K562 (cell line): ENCODE measurements at regions not wholly inside any gene's neighbourhood (a gene's known extent, or its start where the extent isn't known, plus 50 kb on each side); places are given as distances from the start of the nearest gene placed in this dataset.

ENCODE experiments used
- ATAC-seq: fragments of 200-7000 bp; cut with Tn5 transposase; 3 replicates; pipeline ENCODE4 v1.9.1; 2020; ENCODE audit warnings: moderate library complexity
- BruUV-seq: library from RNA; stranded (reverse); fragments of 400-500 nt; replicated peaks from 2 replicates; lab custom pipeline; 2021; lab: Mats Ljungman, UMichigan
- CTCF ChIA-PET: fragments of 300-600 bp; formaldehyde crosslinking; extraction: SDS; loops from one replicate; lab custom pipeline; 2021; ENCODE audit warnings: low intra/inter-chr PET ratio; lab: Yijun Ruan, JAX
- POLR2A ChIA-PET: fragments of 300-600, 350-650 bp; sonication (Branson Sonifier 250); formaldehyde crosslinking; extraction: SDS; loops from one replicate; lab custom pipeline; 2021; ENCODE audit warnings: antibody characterized with exemption, inconsistent platforms; lab: Yijun Ruan, JAX
- DNase-seq, 4 experiments: peaks; one replicate each; pipeline versions ENCODE4 v3.0.0 to v3.0.0-alpha.2; 2011 to 2018; ENCODE audit warnings: low spot score in 3 of 4, mixed read lengths in 3 of 4; ENCODE audit errors: extremely low read depth in 1 of 4
- FAIRE-seq: peaks from 2 replicates; lab custom pipeline; 2011; peaks lifted over from hg19 to GRCh38; lab: Jason Lieb, UNC
- H2AFZ ChIP-seq: 2 replicates; pipeline ENCODE4 v1.6.0; 2011; ENCODE audit warnings: low read depth, low read length, control low read depth, inconsistent platforms
- H3K27ac ChIP-seq: fragments of 200-600 bp; 3 replicates; pipeline ENCODE4 v1.8.0; 2011; ENCODE audit warnings: low read depth, mild to moderate bottlenecking, control low read depth, inconsistent platforms, low read length, moderate library complexity, mixed read lengths; ENCODE audit errors: extremely low read depth
- H3K27me3 ChIP-seq, 2 experiments: fragments of 300-600 bp in 1 of 2; 2 replicates in 1 of 2; 3 replicates in 1 of 2; pipeline versions ENCODE4 v1.6.0 to v1.8.0; 2011; ENCODE audit warnings: inconsistent platforms in 2 of 2, low read length in 2 of 2, mild to moderate bottlenecking in 1 of 2, mixed read lengths in 1 of 2, moderate library complexity in 1 of 2; ENCODE audit not compliant: control insufficient read depth in 2 of 2, insufficient read depth in 2 of 2
- H3K36me3 ChIP-seq: fragments of 300-600 bp; 3 replicates; pipeline ENCODE4 v1.8.0; 2011; ENCODE audit warnings: mild to moderate bottlenecking, low read length, inconsistent platforms; ENCODE audit not compliant: control insufficient read depth, insufficient read depth
- H3K4me1 ChIP-seq, 2 experiments: fragments of 200-600 bp in 1 of 2; replicated peaks in 1 of 2; 2 replicates in 1 of 2; 3 replicates in 1 of 2; pipeline versions ENCODE4 v1.5.1 to v1.8.0; 2011; ENCODE audit warnings: inconsistent platforms in 2 of 2, low read length in 2 of 2, mild to moderate bottlenecking in 1 of 2, mixed read lengths in 1 of 2, moderate library complexity in 1 of 2; ENCODE audit not compliant: control insufficient read depth in 2 of 2, insufficient read depth in 2 of 2
- H3K4me2 ChIP-seq: 2 replicates; pipeline ENCODE4 v1.6.1; 2011; ENCODE audit warnings: low read length, control low read depth, inconsistent platforms, mixed read lengths; ENCODE audit not compliant: insufficient read depth
- H3K4me3 ChIP-seq: fragments of 200-600 bp; sonication (generic), shearing (Covaris generic); 2 replicates; pipeline ENCODE4 v1.5.1; 2016; ENCODE audit warnings: control low read depth, inconsistent platforms
- H3K79me2 ChIP-seq: fragments of 200-600 bp; 3 replicates; pipeline ENCODE4 v1.8.0; 2011; ENCODE audit warnings: low read length, inconsistent platforms; ENCODE audit not compliant: control insufficient read depth, insufficient read depth
- H3K9ac ChIP-seq, 2 experiments: 2 replicates each; pipeline versions ENCODE4 v1.6.0 to v1.6.1; 2011; ENCODE audit warnings: low read depth in 2 of 2, low read length in 2 of 2, control low read depth in 1 of 2, inconsistent platforms in 1 of 2, mild to moderate bottlenecking in 1 of 2, mixed read lengths in 1 of 2; ENCODE audit not compliant: insufficient read depth in 1 of 2
- H3K9me1 ChIP-seq: one replicate; pipeline ENCODE4 v1.6.0; 2011; ENCODE audit warnings: inconsistent platforms, mild to moderate bottlenecking, low read length, moderate library complexity; ENCODE audit not compliant: control insufficient read depth, insufficient read depth
- H3K9me3 ChIP-seq: replicated peaks from 2 replicates; pipeline ENCODE4 v1.5.1; 2011; ENCODE audit warnings: low read depth, low read length, inconsistent platforms; ENCODE audit not compliant: control insufficient read depth, insufficient read depth
- H4K20me1 ChIP-seq: replicated peaks from 2 replicates; pipeline ENCODE4 v1.6.1; 2011; ENCODE audit warnings: low read length, inconsistent platforms, mixed read lengths; ENCODE audit not compliant: control insufficient read depth, insufficient read depth
- ARID1B ChIP-seq: fragments of 450-650 bp; IDR thresholded peaks from 2 replicates; pipeline ENCODE4 v1.6.1; 2016; ENCODE audit warnings: antibody characterized with exemption, mild to moderate bottlenecking, inconsistent platforms
- BACH1 ChIP-seq: fragments of 200-800 bp; sonication (Bioruptor generic); IDR thresholded peaks from 2 replicates; pipeline ENCODE4 v1.6.1; 2016; ENCODE audit warnings: missing genetic modification characterization, missing compliant biosample characterization
- NELFE ChIP-seq: IDR thresholded peaks from 2 replicates; pipeline ENCODE4 v1.6.1; 2011; ENCODE audit warnings: mild to moderate bottlenecking; ENCODE audit not compliant: insufficient read depth, insufficient read length
- ZNF165 ChIP-seq: fragments of 250-450 bp; sonication (Bioruptor Pico); IDR thresholded peaks from 2 replicates; pipeline ENCODE4 v1.4.0; 2020; ENCODE audit warnings: borderline replicate concordance
- ZSCAN32 ChIP-seq: fragments of 450-650 bp; formaldehyde crosslinking; IDR thresholded peaks from 2 replicates; pipeline ENCODE4 v1.4.0; 2020; ENCODE audit warnings: mild to moderate bottlenecking, moderate library complexity
- WGBS: fragments of 100-300 bp; shearing (Covaris generic); methylation state at CpG from one replicate; pipeline ENCODE4 v1.1.6; 2016; ENCODE audit warnings: low coverage, mixed read lengths; ENCODE audit not compliant: insufficient coverage; ENCODE audit errors: missing lambda C conversion rate; 5-methylcytosine and 5-hydroxymethylcytosine counted together
- in situ Hi-C: fragments of 300-500 bp; cut with MboI; formaldehyde crosslinking; loops from 4 replicates; pipeline ENCODE4 v1.15.0; 2018; ENCODE audit warnings: inconsistent platforms, mixed read lengths
- intact Hi-C: fragments of 100-400 bp; cut with micrococcal nuclease; formaldehyde crosslinking; loops from 2 replicates; pipeline ENCODE4 v1.14.2; 2022
- TF ChIP-seq, protein P1 (sequence below), 2 experiments: fragments of 450-650 bp; IDR thresholded peaks; 2 replicates each; pipeline ENCODE4 v1.6.1; 2016; ENCODE audit warnings: mild to moderate bottlenecking in 2 of 2, borderline replicate concordance in 1 of 2, low read depth in 1 of 2, moderate library complexity in 1 of 2

DNA sequence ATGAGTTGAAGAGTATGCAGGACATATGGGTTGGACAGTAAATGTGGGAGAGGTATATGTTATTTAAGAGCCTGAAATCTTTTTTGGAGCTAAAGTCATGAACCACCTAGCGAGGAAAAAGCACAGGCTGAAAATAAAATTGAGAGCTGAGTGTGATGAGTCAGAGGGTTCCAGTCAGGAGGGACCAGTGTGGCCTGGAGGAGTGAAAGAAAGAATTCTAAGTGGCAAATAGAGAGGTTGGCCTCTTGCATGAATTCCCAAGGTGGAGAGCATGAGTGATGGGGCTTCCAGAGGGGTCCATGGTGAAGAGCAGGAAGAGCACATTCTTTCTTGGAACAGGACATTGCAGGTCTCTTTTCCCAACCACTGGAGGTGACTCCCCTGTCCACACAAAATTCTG lies 282.6 kb downstream of the TDRD15 start:
- Histone ChIP-seq H3K27ac (no peak overlapping the region), H3K9me1 (no peaks in the 10 kb centered on the region), H3K27me3 (no peaks in the 10 kb centered on the region), H3K4me2 (no peak overlapping the region), H3K4me3 (no peak overlapping the region), H3K79me2 (no peaks in the 10 kb centered on the region), H4K20me1 (no peaks in the 10 kb centered on the region), H3K4me1 (no peaks in the 10 kb centered on the region), H3K9ac (no peak overlapping the region), H2AFZ (no peak overlapping the region), H3K9me3 (no peaks in the 10 kb centered on the region), H3K36me3 (no peaks in the 10 kb centered on the region)
- DNase-seq (no peak), FAIRE-seq (no peak), ATAC-seq (no peak)
- in situ Hi-C loops (no loop called here), intact Hi-C loops (no loop called here)
- CTCF ChIA-PET, result no interaction called here
- POLR2A ChIA-PET, result interaction anchor here (0.8 to 0.9 kb wide), 2 partner anchors 721 to 1524 kb away, joined by 3 read pairs; no protein-coding TSS in a partner anchor
- 0% methylated on average over 1 of the region's 1 CpG for WGBS
- no peak for TF ChIP-seq BACH1 (tag)
- TF ChIP-seq ARID1B, result no peak
- TF ChIP-seq, protein P1, sequence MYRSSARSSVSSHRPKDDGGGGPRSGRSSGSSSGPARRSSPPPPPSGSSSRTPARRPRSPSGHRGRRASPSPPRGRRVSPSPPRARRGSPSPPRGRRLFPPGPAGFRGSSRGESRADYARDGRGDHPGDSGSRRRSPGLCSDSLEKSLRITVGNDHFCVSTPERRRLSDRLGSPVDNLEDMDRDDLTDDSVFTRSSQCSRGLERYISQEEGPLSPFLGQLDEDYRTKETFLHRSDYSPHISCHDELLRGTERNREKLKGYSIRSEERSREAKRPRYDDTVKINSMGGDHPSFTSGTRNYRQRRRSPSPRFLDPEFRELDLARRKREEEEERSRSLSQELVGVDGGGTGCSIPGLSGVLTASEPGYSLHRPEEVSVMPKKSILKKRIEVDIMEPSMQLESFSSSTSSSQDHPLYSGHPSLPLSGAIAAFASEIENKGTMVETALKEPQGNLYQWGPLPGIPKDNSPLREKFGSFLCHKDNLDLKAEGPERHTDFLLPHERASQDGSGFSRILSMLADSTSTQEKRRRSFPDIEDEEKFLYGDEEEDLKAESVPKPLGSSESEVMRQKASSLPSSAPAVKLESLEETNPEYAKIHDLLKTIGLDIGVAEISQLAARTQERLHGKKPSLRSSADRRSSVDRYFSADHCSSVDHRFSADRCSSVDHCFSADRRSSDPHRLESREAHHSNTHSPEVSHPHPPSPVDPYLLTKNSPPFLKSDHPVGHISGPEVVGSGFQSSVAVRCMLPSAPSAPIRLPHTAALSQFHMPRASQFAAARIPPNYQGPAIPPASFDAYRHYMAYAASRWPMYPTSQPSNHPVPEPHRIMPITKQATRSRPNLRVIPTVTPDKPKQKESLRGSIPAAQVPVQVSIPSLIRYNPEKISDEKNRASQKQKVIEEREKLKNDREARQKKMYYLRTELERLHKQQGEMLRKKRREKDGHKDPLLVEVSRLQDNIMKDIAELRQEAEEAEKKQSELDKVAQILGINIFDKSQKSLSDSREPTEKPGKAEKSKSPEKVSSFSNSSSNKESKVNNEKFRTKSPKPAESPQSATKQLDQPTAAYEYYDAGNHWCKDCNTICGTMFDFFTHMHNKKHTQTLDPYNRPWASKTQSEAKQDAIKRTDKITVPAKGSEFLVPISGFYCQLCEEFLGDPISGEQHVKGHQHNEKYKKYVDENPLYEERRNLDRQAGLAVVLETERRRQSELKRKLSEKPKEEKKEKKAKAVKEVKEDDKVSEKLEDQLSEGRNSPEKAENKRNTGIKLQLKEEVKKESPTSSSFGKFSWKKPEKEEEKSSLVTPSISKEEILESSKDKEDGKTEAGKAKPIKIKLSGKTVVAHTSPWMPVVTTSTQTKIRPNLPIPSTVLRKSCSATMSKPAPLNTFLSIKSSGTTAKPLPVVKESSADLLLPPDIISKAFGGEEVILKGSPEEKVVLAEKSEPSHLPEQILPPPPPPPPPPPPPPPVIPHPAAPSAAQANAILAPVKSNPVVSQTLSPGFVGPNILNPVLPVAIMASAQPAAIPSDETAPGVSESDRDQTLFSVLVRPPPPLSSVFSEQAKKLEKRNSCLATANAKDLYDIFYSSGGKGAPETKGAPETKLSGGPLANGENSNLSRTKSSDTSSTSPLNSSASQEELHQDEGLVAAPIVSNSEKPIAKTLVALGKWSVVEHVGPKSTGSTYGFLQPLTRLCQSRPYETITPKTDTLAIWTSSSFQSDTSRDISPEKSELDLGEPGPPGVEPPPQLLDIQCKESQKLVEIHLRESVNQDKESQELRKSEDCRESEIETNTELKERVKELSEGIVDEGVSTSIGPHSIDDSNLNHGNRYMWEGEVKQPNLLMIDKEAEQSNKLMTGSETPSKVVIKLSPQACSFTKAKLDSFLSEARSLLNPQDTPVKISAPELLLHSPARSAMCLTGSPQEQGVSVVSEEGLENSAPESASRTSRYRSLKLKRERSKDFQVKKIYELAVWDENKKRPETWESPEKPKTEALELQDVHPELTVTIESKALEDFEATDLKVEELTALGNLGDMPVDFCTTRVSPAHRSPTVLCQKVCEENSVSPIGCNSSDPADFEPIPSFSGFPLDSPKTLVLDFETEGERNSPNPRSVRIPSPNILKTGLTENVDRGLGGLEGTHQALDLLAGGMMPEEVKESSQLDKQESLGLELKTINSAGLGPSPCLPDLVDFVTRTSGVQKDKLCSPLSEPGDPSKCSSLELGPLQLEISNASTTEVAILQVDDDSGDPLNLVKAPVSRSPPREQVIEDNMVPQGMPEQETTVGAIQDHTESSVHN (IDR thresholded peaks at IDR 0.05; ENCODE audit: borderline replicate concordance in 1 of 2, low read depth in 1 of 2), result no peak
- TF ChIP-seq ZSCAN32 (CRISPR knock-in tag), result no peak
- TF ChIP-seq NELFE, result no peak
- TF ChIP-seq ZNF165 (CRISPR knock-in tag), result no peak
- BruUV-seq, result no TSS peak
